ENCODE measurements at regions not wholly inside any gene's neighbourhood (a gene's known extent, or its start where the extent isn't known, plus 50 kb on each side); places are given as distances from the start of the nearest gene placed in this dataset.

DNA sequence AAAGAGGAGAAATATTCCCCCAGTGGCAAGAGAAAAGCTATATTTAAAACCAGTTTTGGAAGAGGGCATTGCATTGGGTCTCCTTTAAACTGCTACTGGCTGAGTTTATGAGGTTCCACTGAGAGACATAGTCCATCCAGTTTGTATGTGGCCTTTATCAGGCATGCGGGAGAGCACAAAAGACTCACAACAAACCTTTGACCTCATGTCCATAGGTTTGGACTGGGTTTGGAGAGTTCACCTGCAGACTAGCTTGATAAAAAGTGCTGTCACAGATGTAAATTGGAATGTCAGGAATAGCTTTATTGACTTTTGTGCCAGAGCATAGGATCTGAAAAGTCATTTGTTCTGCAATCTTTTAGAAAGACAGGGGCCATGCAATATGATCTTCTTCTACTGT lies 131.0 kb upstream of the NRIP1 start:
- no peak for DNase-seq (ENCODE audit: low read depth)
- no peak overlapping the region for H3K4me3 ChIP-seq (ENCODE audit: low read depth, low read length)
- no peak for TF ChIP-seq CTCF (IDR thresholded peaks at IDR 0.05; ENCODE audit: insufficient read depth, low read depth, low read length, missing control alignments)

- no peak for TF ChIP-seq CTCF (IDR thresholded peaks at IDR 0.05; ENCODE audit: insufficient read depth, low read depth, low read length, missing control alignments)
- DNase-seq (ENCODE audit: low read depth): no peak
- no peak overlapping the region for H3K4me3 ChIP-seq (ENCODE audit: low read depth, low read length)
These were observed 132.9 kb upstream of the NRIP1 start for GRCh38 chr21:15197696-15198095.

GRCh38 chr21:15199414-15200383 lies 134.9 kb upstream of the NRIP1 start:
- H3K4me3 ChIP-seq (ENCODE audit: low read depth, low read length): no peak overlapping the region
- no peak for TF ChIP-seq CTCF (IDR thresholded peaks at IDR 0.05; ENCODE audit: insufficient read depth, low read depth, low read length, missing control alignments)

GRCh38 chr21:15203740-15204139 lies 138.9 kb upstream of the NRIP1 start:
- H3K4me3 ChIP-seq (ENCODE audit: low read depth, low read length): no peak overlapping the region
- DNase-seq (ENCODE audit: low read depth): no peak
- TF ChIP-seq CTCF (IDR thresholded peaks at IDR 0.05; ENCODE audit: insufficient read depth, low read depth, low read length, missing control alignments): no peak

More at GRCh38 chr21:15199414-15200383, 134.9 kb upstream of the NRIP1 start:
- no peak for DNase-seq (ENCODE audit: low read depth)

DNA sequence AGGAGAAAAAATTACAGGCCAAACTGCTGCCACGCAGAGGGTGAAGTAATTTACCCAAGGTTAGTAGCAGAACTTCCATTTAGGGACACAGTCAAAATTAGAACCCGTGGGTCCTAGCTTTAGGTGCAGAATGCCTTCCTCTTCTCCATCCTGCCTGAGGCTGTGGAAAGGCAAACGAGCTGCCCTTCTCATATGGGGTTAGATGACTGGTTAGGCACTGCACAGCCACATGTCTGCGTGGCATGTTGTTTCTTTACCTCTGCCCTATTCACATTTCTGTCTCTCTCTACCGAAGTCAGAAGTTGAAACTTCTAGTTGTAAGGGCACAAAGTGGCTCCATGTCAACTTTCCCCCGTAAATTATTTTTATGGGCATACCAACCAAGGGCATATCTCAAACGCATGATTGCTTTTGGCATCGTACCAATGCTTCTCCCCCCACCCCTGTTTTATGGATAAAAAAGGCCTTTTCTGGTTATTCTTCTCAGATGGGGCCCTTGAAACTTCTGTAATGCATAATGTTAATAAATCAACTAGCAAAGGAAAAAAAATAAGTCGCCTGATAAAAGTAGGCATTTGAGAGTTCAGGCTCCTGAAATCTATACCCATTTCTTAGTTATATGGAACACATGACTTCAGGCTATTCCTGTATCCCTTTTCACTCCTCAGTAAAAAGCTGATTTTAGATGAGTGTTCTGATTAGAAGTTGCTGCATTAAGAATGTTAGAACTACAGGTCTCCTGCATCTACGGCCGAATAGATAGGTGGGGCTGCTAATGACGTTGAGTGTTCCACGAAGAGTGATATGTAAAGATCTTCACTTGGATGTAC lies 139.6 kb upstream of the NRIP1 start:
- no peak for TF ChIP-seq CTCF (IDR thresholded peaks at IDR 0.05; ENCODE audit: insufficient read depth, low read depth, low read length, missing control alignments)
- no peak for DNase-seq (ENCODE audit: low read depth)
- no peak overlapping the region for H3K4me3 ChIP-seq (ENCODE audit: low read depth, low read length)

- no peak for TF ChIP-seq CTCF (IDR thresholded peaks at IDR 0.05; ENCODE audit: insufficient read depth, low read depth, low read length, missing control alignments)
- DNase-seq (ENCODE audit: low read depth): no peak
- no peak overlapping the region for H3K4me3 ChIP-seq (ENCODE audit: low read depth, low read length)
These were observed 140.1 kb upstream of the NRIP1 start for GRCh38 chr21:15204970-15205286.

Data from GM12865 (cell line).